ENCODE measurements at regions not wholly inside any gene's neighbourhood (a gene's known extent, or its start where the extent isn't known, plus 50 kb on each side); places are given as distances from the start of the nearest gene placed in this dataset.
"Not testable (repeated sequence)": the region's sequence is repeated elsewhere in the genome, so short reads cannot be mapped to it uniquely, and the experiment has no call there.

DNA sequence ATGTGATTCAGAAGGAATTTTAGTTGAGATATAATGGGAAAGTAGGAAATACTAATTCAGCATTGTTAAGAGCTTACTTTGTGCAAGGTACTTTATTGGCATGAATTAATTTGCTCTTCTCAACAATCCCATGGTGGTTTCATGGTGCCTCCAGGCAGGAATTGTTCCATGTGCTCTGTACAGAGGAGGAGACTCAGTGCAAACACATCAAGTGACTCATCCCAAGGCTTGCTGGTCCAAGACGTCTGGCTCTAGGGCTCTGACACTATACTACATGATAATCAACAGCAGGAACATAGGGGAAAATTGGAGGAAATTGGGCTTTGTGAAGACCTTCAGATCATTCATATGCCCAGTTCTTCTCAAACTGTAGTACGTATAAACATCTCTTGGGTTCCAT, 66.5 kb upstream of the PRKG1 start:
- Histone ChIP-seq H3K4me3 (no peak overlapping the region), H3K4me1 (no peaks in the 10 kb centered on the region), H3K27ac (no peak overlapping the region), H3K36me3 (replicated peaks in 1 of 2; ENCODE audit: insufficient read depth in 1 of 2, low read depth in 2 of 2) (no peaks in the 10 kb centered on the region), H3K27me3 (no peaks in the 10 kb centered on the region), H3K9me3 (no peaks in the 10 kb centered on the region)
- intact Hi-C loops (cut with DNase I): no loop called here
- WGBS, 2 donors: 68 to 84% methylated on average over 2 of the region's 2 CpGs
- no peak for ATAC-seq
- no peak for DNase-seq
- TF ChIP-seq, protein P1, sequence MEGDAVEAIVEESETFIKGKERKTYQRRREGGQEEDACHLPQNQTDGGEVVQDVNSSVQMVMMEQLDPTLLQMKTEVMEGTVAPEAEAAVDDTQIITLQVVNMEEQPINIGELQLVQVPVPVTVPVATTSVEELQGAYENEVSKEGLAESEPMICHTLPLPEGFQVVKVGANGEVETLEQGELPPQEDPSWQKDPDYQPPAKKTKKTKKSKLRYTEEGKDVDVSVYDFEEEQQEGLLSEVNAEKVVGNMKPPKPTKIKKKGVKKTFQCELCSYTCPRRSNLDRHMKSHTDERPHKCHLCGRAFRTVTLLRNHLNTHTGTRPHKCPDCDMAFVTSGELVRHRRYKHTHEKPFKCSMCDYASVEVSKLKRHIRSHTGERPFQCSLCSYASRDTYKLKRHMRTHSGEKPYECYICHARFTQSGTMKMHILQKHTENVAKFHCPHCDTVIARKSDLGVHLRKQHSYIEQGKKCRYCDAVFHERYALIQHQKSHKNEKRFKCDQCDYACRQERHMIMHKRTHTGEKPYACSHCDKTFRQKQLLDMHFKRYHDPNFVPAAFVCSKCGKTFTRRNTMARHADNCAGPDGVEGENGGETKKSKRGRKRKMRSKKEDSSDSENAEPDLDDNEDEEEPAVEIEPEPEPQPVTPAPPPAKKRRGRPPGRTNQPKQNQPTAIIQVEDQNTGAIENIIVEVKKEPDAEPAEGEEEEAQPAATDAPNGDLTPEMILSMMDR (IDR thresholded peaks at IDR 0.05): no peak
- no peak for TF ChIP-seq POLR2A (IDR thresholded peaks at IDR 0.05)

DNA sequence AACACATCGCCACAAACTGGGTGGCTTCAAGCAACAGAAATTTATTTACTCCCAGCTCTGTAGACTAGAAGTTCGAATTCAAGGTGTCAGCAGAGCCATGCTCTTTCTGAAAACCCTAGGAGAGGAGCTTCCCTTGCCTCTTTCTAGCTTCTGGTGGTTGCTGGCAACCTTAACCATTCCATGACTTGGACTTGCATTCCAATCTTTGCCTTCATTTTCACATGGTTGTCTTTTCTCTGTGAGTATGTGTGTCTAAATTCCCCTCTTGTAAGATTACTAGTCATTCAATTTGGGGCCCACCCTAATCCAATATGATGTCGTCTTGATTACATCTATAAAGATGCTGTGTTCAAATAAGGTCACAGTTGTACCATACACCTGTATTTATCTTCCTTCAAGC, 65.9 kb upstream of the PRKG1 start:
- Histone ChIP-seq H3K9me3 (no peaks in the 10 kb centered on the region), H3K4me1 (no peaks in the 10 kb centered on the region), H3K27me3 (no peaks in the 10 kb centered on the region), H3K27ac (no peak overlapping the region), H3K36me3 (replicated peaks in 1 of 2; ENCODE audit: insufficient read depth in 1 of 2, low read depth in 2 of 2) (no peaks in the 10 kb centered on the region), H3K4me3 (no peak overlapping the region)
- 71 to 80% methylated on average over 3 of the region's 3 CpGs for WGBS, 2 donors
- intact Hi-C loops (cut with DNase I): no loop called here
- ATAC-seq (no peak), DNase-seq (no peak)
- no peak for TF ChIP-seq POLR2A (IDR thresholded peaks at IDR 0.05)
- TF ChIP-seq, protein P1 (IDR thresholded peaks at IDR 0.05): no peak

GRCh38 chr10:51010977-51011376, 63.3 kb upstream of the PRKG1 start:
- intact Hi-C loops (cut with DNase I): no loop called here
- peak; percentile 17 to 31 (median 20) for DNase-seq
- H3K9me3 ChIP-seq: no peaks in the 10 kb centered on the region
- peak; percentile 64 for ATAC-seq
- WGBS, 2 donors: 10% methylated on average over 2 of the region's 2 CpGs
- no peaks in the 10 kb centered on the region for H3K4me1 ChIP-seq
- TF ChIP-seq POLR2A (IDR thresholded peaks at IDR 0.05): no peak
- TF ChIP-seq, protein P1 (IDR thresholded peaks at IDR 0.05): peak; percentile 68 to 79 (median 69)
- no peak overlapping the region for H3K4me3 ChIP-seq
- H3K36me3 ChIP-seq (replicated peaks in 1 of 2; ENCODE audit: insufficient read depth in 1 of 2, low read depth in 2 of 2): no peaks in the 10 kb centered on the region
- no peaks in the 10 kb centered on the region for H3K27me3 ChIP-seq
- no peak overlapping the region for H3K27ac ChIP-seq

- Histone ChIP-seq H3K9me3 (no peaks in the 10 kb centered on the region), H3K4me1 (no peaks in the 10 kb centered on the region), H3K4me3 (no peak overlapping the region), H3K36me3 (replicated peaks in 1 of 2; ENCODE audit: insufficient read depth in 1 of 2, low read depth in 2 of 2) (no peaks in the 10 kb centered on the region), H3K27ac (no peak overlapping the region), H3K27me3 (no peaks in the 10 kb centered on the region)
- ATAC-seq (no peak), DNase-seq (no peak)
- intact Hi-C loops (cut with DNase I): no loop called here
- TF ChIP-seq POLR2A (IDR thresholded peaks at IDR 0.05): no peak
- TF ChIP-seq, protein P1 (IDR thresholded peaks at IDR 0.05): no peak
- WGBS, 2 donors: 69 to 72% methylated on average over 2 of the region's 2 CpGs
These were observed 62.2 kb upstream of the PRKG1 start for GRCh38 chr10:51012073-51012472.

GRCh38 chr10:51014680-51015389, 59.5 kb upstream of the PRKG1 start:
- Histone ChIP-seq H3K4me3 (no peak overlapping the region), H3K4me1 (peaks cover 6% of the 10 kb centered on the region), H3K36me3 (replicated peaks in 1 of 2; ENCODE audit: insufficient read depth in 1 of 2, low read depth in 2 of 2) (no peaks in the 10 kb centered on the region), H3K27ac (no peak overlapping the region), H3K9me3 (no peaks in the 10 kb centered on the region), H3K27me3 (no peaks in the 10 kb centered on the region)
- intact Hi-C loops (cut with DNase I): no loop called here
- no peak for DNase-seq
- 36 to 43% methylated on average over 4 of the region's 4 CpGs for WGBS, 2 donors
- no peak for ATAC-seq
- TF ChIP-seq, protein P1 (IDR thresholded peaks at IDR 0.05): no peak
- no peak for TF ChIP-seq POLR2A (IDR thresholded peaks at IDR 0.05)

GRCh38 chr10:51015390-51015754, 58.9 kb upstream of the PRKG1 start:
- ATAC-seq; H3K4me1 ChIP-seq; H3K4me3 ChIP-seq; DNase-seq; H3K36me3 ChIP-seq (replicated peaks in 1 of 2; ENCODE audit: insufficient read depth in 1 of 2, low read depth in 2 of 2); H3K9me3 ChIP-seq; intact Hi-C loops (cut with DNase I); H3K27me3 ChIP-seq; H3K27ac ChIP-seq: not testable (repeated sequence)

All from body of pancreas (tissue), 4 donors.